Lower leg skin (tissue), 3 donors: ENCODE measurements at regions not wholly inside any gene's neighbourhood (a gene's known extent, or its start where the extent isn't known, plus 50 kb on each side); places are given as distances from the start of the nearest gene placed in this dataset.

Experiments
- POLR2A ChIP-seq, 2 donors: fragments of 450-650 bp; IDR thresholded peaks; one replicate each; pipeline ENCODE4 v1.6.1; 2016 to 2017; ENCODE audit warnings: antibody characterized with exemption in 2 of 2, mild to moderate bottlenecking in 1 of 2, moderate library complexity in 1 of 2
- TF ChIP-seq, protein P1 (sequence below), 3 donors: fragments of 450-650 bp; IDR thresholded peaks; one replicate each; pipeline ENCODE4 v1.5.1; 2016; ENCODE audit warnings: antibody characterized with exemption in 3 of 3, mild to moderate bottlenecking in 3 of 3, moderate library complexity in 2 of 3

DNA sequence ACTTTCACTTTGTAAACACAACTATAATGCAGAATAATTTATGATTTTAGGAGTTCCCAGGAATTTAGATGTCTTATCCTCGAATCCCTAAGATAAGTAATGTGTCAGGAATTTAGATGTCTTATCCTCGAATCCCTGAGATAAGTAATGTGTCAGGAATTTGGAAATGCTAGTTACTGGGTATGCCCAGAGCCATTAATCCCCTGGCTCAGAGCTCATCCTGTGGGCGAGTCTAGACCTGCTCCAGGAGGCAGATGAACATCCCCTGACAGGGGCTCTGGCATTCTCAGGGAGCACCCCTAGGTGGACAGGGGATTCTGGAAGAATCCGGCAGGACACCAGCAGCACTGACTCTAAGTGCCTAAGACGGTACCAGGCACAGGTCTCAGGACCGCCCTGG lies 163.3 kb downstream of the ARRDC4 start:
- TF ChIP-seq, protein P1, sequence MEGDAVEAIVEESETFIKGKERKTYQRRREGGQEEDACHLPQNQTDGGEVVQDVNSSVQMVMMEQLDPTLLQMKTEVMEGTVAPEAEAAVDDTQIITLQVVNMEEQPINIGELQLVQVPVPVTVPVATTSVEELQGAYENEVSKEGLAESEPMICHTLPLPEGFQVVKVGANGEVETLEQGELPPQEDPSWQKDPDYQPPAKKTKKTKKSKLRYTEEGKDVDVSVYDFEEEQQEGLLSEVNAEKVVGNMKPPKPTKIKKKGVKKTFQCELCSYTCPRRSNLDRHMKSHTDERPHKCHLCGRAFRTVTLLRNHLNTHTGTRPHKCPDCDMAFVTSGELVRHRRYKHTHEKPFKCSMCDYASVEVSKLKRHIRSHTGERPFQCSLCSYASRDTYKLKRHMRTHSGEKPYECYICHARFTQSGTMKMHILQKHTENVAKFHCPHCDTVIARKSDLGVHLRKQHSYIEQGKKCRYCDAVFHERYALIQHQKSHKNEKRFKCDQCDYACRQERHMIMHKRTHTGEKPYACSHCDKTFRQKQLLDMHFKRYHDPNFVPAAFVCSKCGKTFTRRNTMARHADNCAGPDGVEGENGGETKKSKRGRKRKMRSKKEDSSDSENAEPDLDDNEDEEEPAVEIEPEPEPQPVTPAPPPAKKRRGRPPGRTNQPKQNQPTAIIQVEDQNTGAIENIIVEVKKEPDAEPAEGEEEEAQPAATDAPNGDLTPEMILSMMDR (IDR thresholded peaks at IDR 0.05): no peak
- TF ChIP-seq POLR2A (IDR thresholded peaks at IDR 0.05): no peak
